H9 (cell line): ENCODE measurements at regions not wholly inside any gene's neighbourhood (a gene's known extent, or its start where the extent isn't known, plus 50 kb on each side); places are given as distances from the start of the nearest gene placed in this dataset.
A peak's percentile ranks its signal among the peaks of the same experiment; 100 is the strongest.

ENCODE experiments used
- DNase-seq: peaks from one replicate; pipeline ENCODE4 v3.0.0-alpha.2; 2017
- H2AFZ ChIP-seq: one replicate; pipeline ENCODE4 v1.6.1; 2013; ENCODE audit warnings: mild to moderate bottlenecking, low read length, control low read depth, moderate library complexity
- H2AK5ac ChIP-seq: 2 replicates; pipeline ENCODE4 v1.6.1; 2013; ENCODE audit warnings: low read length, control low read depth, mixed read lengths; ENCODE audit not compliant: insufficient read length
- H2BK120ac ChIP-seq: one replicate; pipeline ENCODE4 v1.6.1; 2013; ENCODE audit warnings: low read depth, mild to moderate bottlenecking, low read length, control low read depth, inconsistent platforms; ENCODE audit not compliant: poor library complexity, severe bottlenecking
- H2BK12ac ChIP-seq: 2 replicates; pipeline ENCODE4 v1.6.1; 2013; ENCODE audit warnings: low read length, control low read depth, mixed read lengths, low read depth; ENCODE audit not compliant: insufficient read length
- H2BK15ac ChIP-seq: 2 replicates; pipeline ENCODE4 v1.6.1; 2013; ENCODE audit warnings: low read depth, low read length, control low read depth
- H2BK20ac ChIP-seq: one replicate; pipeline ENCODE4 v1.6.1; 2013; ENCODE audit warnings: low read depth, mild to moderate bottlenecking, low read length, control low read depth, inconsistent platforms; ENCODE audit not compliant: poor library complexity, severe bottlenecking
- H2BK5ac ChIP-seq: 2 replicates; pipeline ENCODE4 v1.6.1; 2013; ENCODE audit warnings: low read length, control low read depth, mixed read lengths; ENCODE audit not compliant: insufficient read length
- H3K14ac ChIP-seq: 2 replicates; pipeline ENCODE4 v1.6.1; 2013; ENCODE audit warnings: low read length, control low read depth; ENCODE audit not compliant: insufficient read depth
- H3K18ac ChIP-seq: 2 replicates; pipeline ENCODE4 v1.6.1; 2013; ENCODE audit warnings: low read depth, mild to moderate bottlenecking, mixed read lengths, low read length, control low read depth; ENCODE audit not compliant: insufficient read length
- H3K23ac ChIP-seq: 2 replicates; pipeline ENCODE4 v1.6.1; 2013; ENCODE audit warnings: low read length, control low read depth, mixed read lengths, low read depth; ENCODE audit not compliant: insufficient read length
- H3K23me2 ChIP-seq: 2 replicates; pipeline ENCODE4 v1.6.1; 2013; ENCODE audit warnings: low read depth, mild to moderate bottlenecking, mixed read lengths, low read length, control low read depth; ENCODE audit not compliant: insufficient read length, poor library complexity, severe bottlenecking
- H3K27ac ChIP-seq: 2 replicates; pipeline ENCODE4 v1.5.1; 2013; ENCODE audit warnings: low read length, control low read depth, mixed read lengths, low read depth; ENCODE audit not compliant: insufficient read length
- H3K27me3 ChIP-seq: 2 replicates; pipeline ENCODE4 v1.6.1; 2013; ENCODE audit warnings: low read length, control low read depth, inconsistent platforms; ENCODE audit not compliant: insufficient read depth
- H3K4ac ChIP-seq: 2 replicates; pipeline ENCODE4 v1.6.1; 2013; ENCODE audit warnings: low read depth, mild to moderate bottlenecking, control low read depth, inconsistent platforms, low read length, moderate library complexity
- H3K4me1 ChIP-seq: 2 replicates; pipeline ENCODE4 v1.6.1; 2013; ENCODE audit warnings: low read length, control low read depth, inconsistent platforms; ENCODE audit not compliant: insufficient read depth
- H3K4me2 ChIP-seq: 2 replicates; pipeline ENCODE4 v1.6.1; 2013; ENCODE audit warnings: low read length, control low read depth, mixed read lengths; ENCODE audit not compliant: insufficient read length, insufficient read depth
- H3K56ac ChIP-seq: 2 replicates; pipeline ENCODE4 v1.6.1; 2013; ENCODE audit warnings: low read depth, mild to moderate bottlenecking, mixed read lengths, low read length, control low read depth; ENCODE audit not compliant: insufficient read length
- H3K79me1 ChIP-seq: 2 replicates; pipeline ENCODE4 v1.6.1; 2013; ENCODE audit warnings: low read depth, mild to moderate bottlenecking, moderate library complexity, low read length, control low read depth, inconsistent platforms; ENCODE audit not compliant: insufficient read depth, poor library complexity, severe bottlenecking
- H3K79me2 ChIP-seq: 2 replicates; pipeline ENCODE4 v1.6.1; 2013; ENCODE audit warnings: low read length, control low read depth, inconsistent platforms; ENCODE audit not compliant: insufficient read depth
- H3K9ac ChIP-seq: 2 replicates; pipeline ENCODE4 v1.6.1; 2013; ENCODE audit warnings: low read length, control low read depth, mixed read lengths; ENCODE audit not compliant: insufficient read length; ENCODE audit errors: extremely low read depth
- H3K9me3 ChIP-seq: one replicate; pipeline ENCODE4 v1.6.1; 2013; ENCODE audit warnings: low read depth, low read length, inconsistent platforms; ENCODE audit not compliant: control insufficient read depth
- H3T11ph ChIP-seq: one replicate; pipeline ENCODE4 v1.6.1; 2013; ENCODE audit warnings: mild to moderate bottlenecking, low read length, control low read depth, inconsistent platforms
- H4K20me1 ChIP-seq: one replicate; pipeline ENCODE4 v1.6.1; 2013; ENCODE audit not compliant: control insufficient read depth, insufficient read length, insufficient read depth
- H4K5ac ChIP-seq: 2 replicates; pipeline ENCODE4 v1.6.1; 2013; ENCODE audit warnings: low read depth, mild to moderate bottlenecking, mixed read lengths, low read length, control low read depth; ENCODE audit not compliant: insufficient read length
- H4K8ac ChIP-seq: replicated peaks from 2 replicates; pipeline ENCODE4 v1.6.1; 2013; ENCODE audit warnings: low read length, control low read depth, mixed read lengths, low read depth; ENCODE audit not compliant: insufficient read length
- H4K91ac ChIP-seq: 2 replicates; pipeline ENCODE4 v1.6.1; 2013; ENCODE audit warnings: low read depth, mild to moderate bottlenecking, moderate library complexity, mixed read lengths, low read length, control low read depth; ENCODE audit not compliant: insufficient read length
- H3K27ac Mint-ChIP-seq, 3 experiments: 2 replicates in 2 of 3; 3 replicates in 1 of 3; pipeline ENCODE4 v1.8.0; 2020 to 2021; ENCODE audit warnings: mixed read lengths in 3 of 3, mild to moderate bottlenecking in 1 of 3, moderate library complexity in 1 of 3
- H3K27me3 Mint-ChIP-seq: 2 replicates; pipeline ENCODE4 v1.8.0; 2021; ENCODE audit warnings: low read depth, mild to moderate bottlenecking, moderate library complexity, mixed read lengths
- H3K36me3 Mint-ChIP-seq, 3 experiments: 2 replicates in 2 of 3; 3 replicates in 1 of 3; pipeline ENCODE4 v1.8.0; 2020 to 2021; ENCODE audit warnings: low read depth in 3 of 3, mixed read lengths in 3 of 3; ENCODE audit not compliant: insufficient read depth in 1 of 3
- H3K4me1 Mint-ChIP-seq, 2 experiments: 2 replicates each; pipeline ENCODE4 v1.8.0; 2020; ENCODE audit warnings: mixed read lengths in 2 of 2
- H3K4me3 Mint-ChIP-seq, 2 experiments: 2 replicates in 1 of 2; 3 replicates in 1 of 2; pipeline ENCODE4 v1.8.0; 2020 to 2021; ENCODE audit warnings: mild to moderate bottlenecking in 2 of 2, mixed read lengths in 2 of 2, moderate library complexity in 1 of 2
- H3K9me3 Mint-ChIP-seq, 2 experiments: 2 replicates in 1 of 2; 3 replicates in 1 of 2; pipeline ENCODE4 v1.8.0; 2020; ENCODE audit warnings: mild to moderate bottlenecking in 2 of 2, mixed read lengths in 2 of 2, moderate library complexity in 1 of 2
- WGBS: extraction: QIAGEN DNeasy Blood & Tissue Kit; methylation state at CpG from one replicate; pipeline ENCODE4 v1.1.7; 2013; ENCODE audit warnings: missing lambda C conversion rate, low lambda C conversion rate, mixed read lengths; ENCODE audit not compliant: insufficient read length; ENCODE audit errors: extremely low coverage; 5-methylcytosine and 5-hydroxymethylcytosine counted together
- TF ChIP-seq, protein P1 (sequence below): fragments of 200-600 bp; sonication (generic); conservative IDR thresholded peaks from 3 replicates; pipeline ENCODE4 v1.8.0; 2021; ENCODE audit warnings: antibody characterized with exemption, mild to moderate bottlenecking

DNA sequence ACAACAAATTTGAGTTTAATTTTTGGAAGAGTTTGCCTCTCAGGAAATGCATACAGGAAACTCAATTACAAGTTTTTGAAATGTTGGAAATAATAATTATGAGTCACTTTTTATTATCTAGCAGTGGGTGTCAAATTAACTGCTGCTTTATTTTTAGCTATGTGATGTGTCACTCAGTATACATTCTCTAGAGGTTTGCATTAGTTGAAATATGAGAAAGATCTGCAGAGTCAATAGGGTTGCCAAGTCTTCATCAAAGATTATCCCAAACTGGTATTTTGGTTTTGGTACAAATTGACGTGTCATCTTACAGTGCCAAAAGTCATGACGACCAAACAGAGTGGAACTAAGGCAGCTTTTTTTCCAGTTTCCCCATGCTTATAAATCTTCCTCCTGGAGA is 54.3 kb upstream of the DIPK1A start:
- H2BK5ac ChIP-seq, result no peak overlapping the region
- H3K23me2 ChIP-seq, result no peaks in the 10 kb centered on the region
- H3K9me3 ChIP-seq, result no peaks in the 10 kb centered on the region
- no peak overlapping the region for H3T11ph ChIP-seq
- peak overlapping the region; percentile 29 for H2AFZ ChIP-seq
- peaks cover 13 to 14% of the 10 kb centered on the region in 2 experiments for H3K4me1 Mint-ChIP-seq
- H2BK15ac ChIP-seq, result no peak overlapping the region
- H2BK20ac ChIP-seq, result no peak overlapping the region
- no peak overlapping the region for H3K4me2 ChIP-seq
- no peak for DNase-seq
- no peak overlapping the region for H3K4ac ChIP-seq
- no peak overlapping the region for H3K23ac ChIP-seq
- no peak overlapping the region for H2AK5ac ChIP-seq
- no peak overlapping the region for H4K5ac ChIP-seq
- no peak overlapping the region for H3K4me3 Mint-ChIP-seq
- no peak overlapping the region for H3K14ac ChIP-seq
- H3K27me3 ChIP-seq, result no peaks in the 10 kb centered on the region
- H3K79me1 ChIP-seq, result no peaks in the 10 kb centered on the region
- TF ChIP-seq, protein P1, sequence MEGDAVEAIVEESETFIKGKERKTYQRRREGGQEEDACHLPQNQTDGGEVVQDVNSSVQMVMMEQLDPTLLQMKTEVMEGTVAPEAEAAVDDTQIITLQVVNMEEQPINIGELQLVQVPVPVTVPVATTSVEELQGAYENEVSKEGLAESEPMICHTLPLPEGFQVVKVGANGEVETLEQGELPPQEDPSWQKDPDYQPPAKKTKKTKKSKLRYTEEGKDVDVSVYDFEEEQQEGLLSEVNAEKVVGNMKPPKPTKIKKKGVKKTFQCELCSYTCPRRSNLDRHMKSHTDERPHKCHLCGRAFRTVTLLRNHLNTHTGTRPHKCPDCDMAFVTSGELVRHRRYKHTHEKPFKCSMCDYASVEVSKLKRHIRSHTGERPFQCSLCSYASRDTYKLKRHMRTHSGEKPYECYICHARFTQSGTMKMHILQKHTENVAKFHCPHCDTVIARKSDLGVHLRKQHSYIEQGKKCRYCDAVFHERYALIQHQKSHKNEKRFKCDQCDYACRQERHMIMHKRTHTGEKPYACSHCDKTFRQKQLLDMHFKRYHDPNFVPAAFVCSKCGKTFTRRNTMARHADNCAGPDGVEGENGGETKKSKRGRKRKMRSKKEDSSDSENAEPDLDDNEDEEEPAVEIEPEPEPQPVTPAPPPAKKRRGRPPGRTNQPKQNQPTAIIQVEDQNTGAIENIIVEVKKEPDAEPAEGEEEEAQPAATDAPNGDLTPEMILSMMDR, result no peak
- H2BK120ac ChIP-seq, result no peak overlapping the region
- no peak overlapping the region for H4K91ac ChIP-seq
- no peaks in the 10 kb centered on the region; the same call in 1 of the 2 replicates for H3K4me1 ChIP-seq
- no peak overlapping the region for H3K27ac ChIP-seq
- no peaks in the 10 kb centered on the region for H3K79me2 ChIP-seq
- no peak overlapping the region for H3K27ac Mint-ChIP-seq
- no peak overlapping the region for H2BK12ac ChIP-seq
- H3K18ac ChIP-seq, result no peak overlapping the region
- H3K27me3 Mint-ChIP-seq, result no peaks in the 10 kb centered on the region
- no CpG with 5 or more reads among the region's 2 CpGs for WGBS
- H3K56ac ChIP-seq, result no peak overlapping the region
- H4K8ac ChIP-seq, result no peak overlapping the region
- H3K9ac ChIP-seq, result no peak overlapping the region
- no peaks in the 10 kb centered on the region for H4K20me1 ChIP-seq
- no peaks in the 10 kb centered on the region for H3K9me3 Mint-ChIP-seq
- H3K36me3 Mint-ChIP-seq, result no peaks in the 10 kb centered on the region
